DMS79 treated with DMSO at 0.1 percent for 48 hours (cell line): ENCODE measurements at regions not wholly inside any gene's neighbourhood (a gene's known extent, or its start where the extent isn't known, plus 50 kb on each side); places are given as distances from the start of the nearest gene placed in this dataset.
"Not testable (repeated sequence)": the region's sequence is repeated elsewhere in the genome, so short reads cannot be mapped to it uniquely, and the experiment has no call there.

ENCODE experiments used
- DNase-seq: peaks from one replicate; lab custom pipeline; 2025; lab: John Stamatoyannopoulos, UW

- DNase-seq: no peak
Observed at GRCh38 chr2:239742377-239742776, 282.8 kb downstream of the NDUFA10 start.

- DNase-seq: no peak
Observed at GRCh38 chr2:239739206-239739605, 285.9 kb downstream of the NDUFA10 start.

- no peak for DNase-seq
Observed at GRCh38 chr2:239738159-239738558, 287.0 kb downstream of the NDUFA10 start.

DNA sequence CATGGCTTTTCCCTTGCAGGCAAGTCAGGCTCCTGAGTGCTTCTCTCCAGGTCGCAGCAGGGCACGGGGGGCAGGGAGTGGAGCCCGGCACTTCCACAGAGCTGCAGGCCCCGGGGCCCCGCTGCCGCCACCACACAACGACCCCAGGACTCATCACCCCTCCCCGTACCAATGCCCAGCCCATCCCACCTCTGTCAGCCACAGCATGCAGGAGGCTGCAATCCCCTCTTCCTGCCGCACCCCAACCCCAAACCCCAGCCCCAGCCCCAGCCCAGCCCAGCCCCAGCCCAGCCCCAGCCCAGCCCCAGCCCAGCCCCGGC, 288.0 kb downstream of the NDUFA10 start:
- no peak for DNase-seq

DNA sequence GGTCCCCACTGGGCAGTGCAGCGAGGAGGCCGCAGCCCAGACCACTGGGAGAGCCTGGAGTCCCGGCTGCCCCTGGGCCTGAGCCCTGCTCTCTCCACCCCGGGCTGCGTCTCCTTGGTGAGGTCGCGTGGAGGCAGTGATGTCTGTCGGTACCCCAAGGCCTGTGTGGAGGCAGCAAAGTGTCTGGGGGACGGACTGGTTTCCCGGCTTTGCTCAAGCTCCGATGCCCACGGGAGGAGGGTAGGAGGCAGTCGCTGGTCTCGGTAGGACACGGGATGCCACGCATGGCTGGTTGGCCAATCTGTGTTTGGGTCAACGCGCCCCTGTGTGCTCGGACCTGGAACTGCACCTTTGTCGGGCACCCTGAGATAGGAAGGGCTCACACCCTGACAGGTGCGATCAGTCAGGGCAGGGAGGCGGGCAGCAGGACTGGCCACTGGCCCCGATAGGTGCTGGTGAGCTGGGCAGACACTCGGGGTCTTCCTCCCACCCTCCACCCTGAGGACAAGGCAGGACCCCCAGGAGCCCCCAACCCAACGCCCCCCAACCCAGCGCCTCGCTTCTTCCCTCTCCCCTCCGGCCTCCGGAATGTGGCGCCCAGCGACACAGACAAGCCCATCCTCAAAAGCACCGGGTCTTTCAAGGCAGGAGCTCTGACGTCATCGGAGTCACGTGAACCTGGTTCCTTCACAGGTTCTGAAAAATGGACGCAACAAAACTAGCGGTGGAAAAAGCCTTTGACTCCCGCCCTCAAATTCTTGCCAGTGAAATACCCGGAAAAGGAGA, 288.6 kb downstream of the NDUFA10 start:
- no peak for DNase-seq

DNA sequence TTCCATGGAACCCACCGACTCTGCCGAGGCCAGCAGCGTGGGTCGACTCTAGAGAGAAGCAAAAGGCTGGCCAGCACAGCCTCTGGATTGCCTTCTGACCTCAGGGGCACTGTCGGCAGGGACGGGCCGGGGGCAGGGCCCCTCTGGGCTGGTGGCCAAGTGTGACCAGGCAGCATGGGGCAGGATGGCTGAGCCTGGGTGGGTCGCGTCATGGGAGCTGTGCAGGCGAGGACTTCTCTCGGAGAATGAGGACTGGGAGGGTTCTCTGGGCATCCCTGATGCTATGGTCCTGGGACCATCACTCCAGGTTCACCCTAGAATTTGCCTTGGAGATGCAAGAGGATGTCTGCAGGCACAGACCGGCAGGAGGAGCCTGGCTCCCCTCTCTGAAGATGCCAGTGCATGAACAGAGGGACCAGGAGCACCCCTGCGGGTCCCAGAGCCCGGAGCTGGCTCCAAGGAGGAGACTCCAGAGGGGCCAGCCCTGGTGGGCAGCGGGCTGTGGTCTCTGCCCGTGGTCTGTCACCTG, 289.2 kb downstream of the NDUFA10 start:
- no peak for DNase-seq

- peak; percentile 22 for DNase-seq
Observed at GRCh38 chr2:239735131-239735828, 289.9 kb downstream of the NDUFA10 start.

- DNase-seq: no peak
Observed at GRCh38 chr2:239734436-239735005, 290.6 kb downstream of the NDUFA10 start.

DNA sequence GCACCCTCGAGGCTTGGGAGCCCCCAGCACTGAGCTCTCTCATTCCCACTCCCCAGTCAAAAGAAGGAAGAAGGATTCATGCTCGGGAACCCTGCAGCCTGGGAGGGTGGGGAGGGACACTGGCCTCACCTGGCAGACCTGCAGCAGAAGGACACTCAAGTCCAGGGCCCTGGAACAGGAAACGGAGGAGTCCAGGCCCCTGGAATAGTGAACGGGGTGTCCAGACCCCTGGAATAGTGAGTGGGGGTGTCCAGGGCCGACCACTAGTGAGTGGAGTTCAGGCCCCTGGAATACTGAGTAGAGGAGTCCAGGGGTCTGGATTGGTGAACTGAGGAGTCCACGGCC, 292.5 kb downstream of the NDUFA10 start:
- DNase-seq: no peak

- DNase-seq: no peak
Observed at GRCh38 chr2:239731998-239732665, 293.0 kb downstream of the NDUFA10 start.

- DNase-seq: no peak
Observed at GRCh38 chr2:239731422-239731821, 293.7 kb downstream of the NDUFA10 start.

GRCh38 chr2:239730897-239731296, 294.2 kb downstream of the NDUFA10 start:
- DNase-seq: no peak

GRCh38 chr2:239730567-239730882, 294.6 kb downstream of the NDUFA10 start:
- not testable (repeated sequence) for DNase-seq

- DNase-seq: no peak
Observed at GRCh38 chr2:239729681-239730566, 295.2 kb downstream of the NDUFA10 start.

DNA sequence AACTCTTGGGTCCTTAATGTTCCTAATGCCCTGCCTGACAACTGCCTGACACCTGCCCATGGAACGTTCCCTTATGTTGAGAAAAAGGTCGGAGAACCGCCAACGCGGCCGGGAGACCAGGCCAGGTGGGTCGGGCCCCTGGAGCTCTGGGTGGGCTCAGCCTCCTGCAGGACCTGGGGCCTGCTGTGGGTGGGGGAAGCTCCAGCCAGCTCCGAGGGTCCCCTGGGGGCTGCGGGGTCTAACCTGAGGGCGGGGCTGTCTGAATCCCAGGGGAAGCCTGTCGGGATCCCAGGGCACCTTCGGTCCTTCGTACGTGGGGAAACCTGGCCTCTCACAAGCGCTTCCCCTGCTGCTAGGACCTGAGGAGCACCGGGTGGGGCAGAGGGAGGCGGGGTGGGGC, 296.0 kb downstream of the NDUFA10 start:
- DNase-seq: no peak

- no peak for DNase-seq
Observed at GRCh38 chr2:239728751-239729150, 296.4 kb downstream of the NDUFA10 start.

- no peak for DNase-seq
Observed at GRCh38 chr2:239727776-239728600, 297.2 kb downstream of the NDUFA10 start.

- no peak for DNase-seq
Observed at GRCh38 chr2:239727182-239727775, 297.9 kb downstream of the NDUFA10 start.

GRCh38 chr2:239726631-239727181, 298.4 kb downstream of the NDUFA10 start:
- DNase-seq: no peak

DNA sequence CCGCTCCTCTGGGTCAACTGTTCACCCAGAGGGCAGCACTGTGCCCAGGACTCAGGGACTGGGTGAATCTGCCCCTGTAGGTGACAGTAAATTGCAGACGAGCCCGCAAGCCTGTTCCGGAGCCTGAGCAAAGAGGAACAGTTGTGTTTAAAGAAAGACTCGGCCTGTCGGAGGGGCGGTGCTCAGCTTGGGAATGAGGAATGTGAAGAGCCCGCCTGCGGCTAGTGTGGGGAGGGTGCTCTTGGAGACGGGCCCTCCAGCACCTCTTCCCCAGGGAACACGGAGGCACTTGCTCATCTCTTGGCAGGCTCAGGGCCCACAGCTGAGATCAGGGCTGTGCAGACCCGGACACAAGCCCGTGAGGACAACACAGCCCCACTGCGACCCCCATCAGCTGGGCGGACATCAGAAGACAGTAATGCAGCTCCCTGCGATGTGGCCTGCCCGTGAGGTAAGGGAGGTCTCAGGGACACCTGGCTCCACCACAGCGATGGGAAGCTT, 299.0 kb downstream of the NDUFA10 start:
- no peak for DNase-seq
